AG09319 (cell line): ENCODE measurements at regions not wholly inside any gene's neighbourhood (a gene's known extent, or its start where the extent isn't known, plus 50 kb on each side); places are given as distances from the start of the nearest gene placed in this dataset.
"Not testable (repeated sequence)": the region's sequence is repeated elsewhere in the genome, so short reads cannot be mapped to it uniquely, and the experiment has no call there.

ENCODE experiments used
- DNase-seq: peaks from one replicate; pipeline ENCODE4 v3.0.0-alpha.2; 2010; ENCODE audit warnings: low read depth; ENCODE audit errors: extremely low read depth
- TF ChIP-seq, protein P1 (sequence below): IDR thresholded peaks from 2 replicates; pipeline ENCODE4 v1.5.1; 2011; ENCODE audit warnings: low read depth, mild to moderate bottlenecking, inconsistent platforms, low read length, moderate library complexity

- TF ChIP-seq, protein P1, sequence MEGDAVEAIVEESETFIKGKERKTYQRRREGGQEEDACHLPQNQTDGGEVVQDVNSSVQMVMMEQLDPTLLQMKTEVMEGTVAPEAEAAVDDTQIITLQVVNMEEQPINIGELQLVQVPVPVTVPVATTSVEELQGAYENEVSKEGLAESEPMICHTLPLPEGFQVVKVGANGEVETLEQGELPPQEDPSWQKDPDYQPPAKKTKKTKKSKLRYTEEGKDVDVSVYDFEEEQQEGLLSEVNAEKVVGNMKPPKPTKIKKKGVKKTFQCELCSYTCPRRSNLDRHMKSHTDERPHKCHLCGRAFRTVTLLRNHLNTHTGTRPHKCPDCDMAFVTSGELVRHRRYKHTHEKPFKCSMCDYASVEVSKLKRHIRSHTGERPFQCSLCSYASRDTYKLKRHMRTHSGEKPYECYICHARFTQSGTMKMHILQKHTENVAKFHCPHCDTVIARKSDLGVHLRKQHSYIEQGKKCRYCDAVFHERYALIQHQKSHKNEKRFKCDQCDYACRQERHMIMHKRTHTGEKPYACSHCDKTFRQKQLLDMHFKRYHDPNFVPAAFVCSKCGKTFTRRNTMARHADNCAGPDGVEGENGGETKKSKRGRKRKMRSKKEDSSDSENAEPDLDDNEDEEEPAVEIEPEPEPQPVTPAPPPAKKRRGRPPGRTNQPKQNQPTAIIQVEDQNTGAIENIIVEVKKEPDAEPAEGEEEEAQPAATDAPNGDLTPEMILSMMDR, result no peak
- peak; percentile 86 for DNase-seq
Measured at GRCh38 chr1:168469690-168470089, 74.1 kb downstream of the XCL2 start.

GRCh38 chr1:168468822-168469221 lies 75.0 kb downstream of the XCL2 start:
- TF ChIP-seq, protein P1, result no peak
- DNase-seq, result no peak

DNA sequence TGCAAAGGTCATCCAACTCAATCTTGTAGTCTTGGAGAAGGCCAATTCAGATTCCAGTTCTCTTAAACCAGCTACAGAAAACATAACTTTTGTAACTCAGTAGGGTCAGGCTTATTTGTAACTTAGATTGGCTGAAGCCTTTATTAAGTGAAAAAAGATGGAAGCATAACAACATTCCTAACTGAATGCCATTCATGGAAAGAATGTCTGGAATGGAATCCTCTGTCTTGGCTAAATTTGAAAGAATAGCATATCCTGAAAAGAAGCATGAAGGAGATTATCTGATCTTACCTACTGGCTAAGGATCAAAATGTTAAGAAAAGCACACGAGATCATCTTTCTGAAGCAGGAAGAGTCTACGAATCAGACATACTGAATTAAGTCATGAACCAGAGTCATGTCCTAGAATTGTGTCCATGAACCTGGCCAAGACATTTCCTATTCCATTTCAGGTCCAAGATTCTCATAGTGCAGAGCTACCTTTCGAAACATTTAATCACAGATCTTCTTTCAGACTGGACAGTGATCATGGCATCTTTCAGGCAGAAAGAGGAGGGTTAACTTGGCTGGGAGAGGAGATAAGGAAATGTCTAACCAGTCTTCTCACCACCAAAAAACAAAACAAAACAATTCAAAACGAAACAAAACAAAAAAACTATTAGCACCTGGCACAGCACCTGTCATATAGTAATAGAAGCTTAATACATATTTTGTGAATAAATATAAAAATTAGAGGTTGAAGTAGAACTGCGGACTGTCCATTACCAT lies 75.6 kb downstream of the XCL2 start:
- TF ChIP-seq, protein P1, result no peak
- no peak for DNase-seq

DNA sequence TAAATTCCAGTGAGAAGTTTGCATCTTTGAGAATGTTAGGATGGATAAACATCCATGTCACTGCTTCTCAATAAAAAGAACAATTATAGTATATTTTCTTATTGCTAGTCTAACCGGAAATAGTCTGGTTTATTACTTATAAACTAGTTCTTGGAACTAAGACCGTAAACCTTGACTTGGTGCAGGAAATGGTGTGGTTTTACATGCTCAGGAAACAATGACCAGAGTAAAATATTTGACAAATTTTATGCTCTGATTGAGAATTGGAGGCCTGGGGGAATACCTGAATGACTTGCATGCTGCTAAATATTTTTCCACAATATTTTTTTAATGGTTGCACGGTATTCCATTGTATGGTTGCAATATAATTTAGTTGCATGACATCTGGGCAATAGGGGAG lies 76.3 kb downstream of the XCL2 start:
- DNase-seq, result no peak
- TF ChIP-seq, protein P1, result no peak

DNA sequence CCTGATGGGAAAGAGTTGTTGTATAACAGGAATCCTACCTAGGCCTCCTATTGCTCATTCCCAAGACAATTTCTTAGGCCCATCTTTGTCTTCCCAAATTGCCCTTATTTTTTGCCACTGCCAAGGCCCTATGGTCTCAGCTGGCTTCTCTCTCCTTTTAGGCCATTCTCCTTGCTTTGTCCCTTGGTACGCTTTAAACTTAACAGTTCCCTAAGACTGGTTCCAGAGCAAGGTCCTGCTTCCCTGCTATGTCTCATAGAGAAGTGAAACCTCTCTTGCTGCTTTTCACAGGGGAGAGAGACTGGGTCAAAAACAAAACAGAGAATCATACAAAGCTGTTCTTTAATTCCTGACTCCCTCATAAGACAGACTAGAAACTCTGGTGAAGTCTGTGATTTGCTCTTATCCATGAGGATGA lies 77.1 kb downstream of the XCL2 start:
- no peak for DNase-seq
- TF ChIP-seq, protein P1, result no peak

DNA sequence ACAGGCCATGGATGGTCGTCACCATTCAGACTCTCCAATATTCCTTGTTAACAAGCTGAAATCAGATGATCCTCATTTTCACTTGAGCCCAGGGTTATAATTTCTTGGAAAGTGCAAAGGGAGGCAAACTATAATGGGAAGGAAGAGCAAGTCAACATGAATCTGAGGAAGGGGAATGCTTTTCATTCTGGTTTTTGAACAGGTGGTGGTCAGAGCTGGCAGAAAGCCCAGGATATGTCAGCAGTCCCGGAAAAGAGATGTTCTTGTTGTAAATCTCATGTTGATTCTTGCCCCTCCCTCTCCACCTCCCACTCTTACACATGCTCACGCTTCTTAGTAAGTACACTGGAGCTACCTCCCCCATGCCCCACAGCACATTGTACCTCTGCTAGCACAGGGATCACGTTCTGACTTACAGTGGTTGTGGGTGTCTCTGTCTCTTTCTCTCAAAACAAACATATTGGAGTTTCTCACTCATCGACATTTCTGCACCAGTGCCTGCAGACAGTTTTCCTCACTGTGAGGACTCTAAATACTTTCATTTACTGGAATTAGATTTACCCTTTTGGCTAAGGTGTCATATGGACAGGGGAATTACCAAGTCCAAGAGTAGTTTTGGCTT lies 77.6 kb downstream of the XCL2 start:
- TF ChIP-seq, protein P1, result no peak
- no peak for DNase-seq

DNA sequence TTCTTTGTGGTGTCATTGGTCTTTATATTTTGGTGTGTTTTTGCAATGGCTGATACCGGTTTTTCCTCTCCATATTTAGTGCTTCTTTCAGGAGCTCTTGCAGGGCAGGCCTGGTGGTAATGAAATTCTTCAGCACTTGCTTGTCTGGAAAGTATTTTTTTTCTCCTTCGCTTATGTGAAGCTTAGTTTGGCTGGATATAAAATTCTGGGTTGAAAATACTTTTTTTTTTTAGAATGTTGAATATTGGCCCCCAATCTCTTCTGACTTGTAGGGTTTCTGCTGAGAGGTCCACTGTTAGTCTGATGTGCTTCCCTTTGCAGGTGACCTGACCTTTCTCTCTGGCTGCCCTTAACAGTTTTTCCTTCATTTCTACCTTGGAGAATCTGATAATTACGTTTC lies 82.7 kb downstream of the XCL2 start:
- DNase-seq, result not testable (repeated sequence)

DNA sequence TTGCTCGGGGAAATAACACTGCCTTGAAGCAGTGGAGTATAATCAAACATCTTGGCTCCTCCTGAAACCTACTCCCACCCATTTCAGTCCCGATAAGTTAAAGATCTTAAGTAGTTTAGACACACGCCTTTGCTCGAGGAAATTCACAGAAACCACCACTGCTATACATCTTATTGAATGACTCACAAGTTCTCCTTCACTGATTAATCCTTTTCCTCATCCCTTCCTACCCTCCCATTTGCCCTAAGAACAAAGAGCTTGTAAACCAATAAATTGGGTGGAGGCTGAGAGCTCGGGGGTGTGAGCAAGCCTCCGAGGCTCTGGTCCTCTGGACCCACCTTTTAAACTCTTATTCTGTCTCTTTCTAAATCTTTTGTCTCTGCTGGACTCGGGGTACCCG lies 86.5 kb downstream of the XCL2 start:
- not testable (repeated sequence) for DNase-seq
